ENCODE measurements at regions not wholly inside any gene's neighbourhood (a gene's known extent, or its start where the extent isn't known, plus 50 kb on each side); places are given as distances from the start of the nearest gene placed in this dataset.

DNA sequence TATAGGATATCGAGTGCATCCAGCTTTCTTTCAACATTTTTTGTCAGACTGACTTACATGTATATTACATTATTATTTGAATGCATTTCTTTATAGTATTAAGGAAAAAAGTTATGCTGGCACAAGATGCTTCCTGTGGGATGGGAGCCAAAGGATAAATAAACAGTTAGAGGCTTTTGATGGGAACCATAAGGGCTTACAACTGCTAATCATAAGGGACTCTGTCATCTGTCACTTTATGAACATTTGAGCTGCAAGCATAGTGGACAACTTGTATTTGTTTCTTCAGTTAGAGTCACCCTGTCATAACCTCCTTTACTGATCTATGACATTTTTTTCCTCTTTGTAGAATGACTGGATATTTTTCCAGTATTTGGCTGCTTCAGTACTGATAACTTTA lies 132.4 kb upstream of the CHORDC1 start:
- TF ChIP-seq, protein P1, sequence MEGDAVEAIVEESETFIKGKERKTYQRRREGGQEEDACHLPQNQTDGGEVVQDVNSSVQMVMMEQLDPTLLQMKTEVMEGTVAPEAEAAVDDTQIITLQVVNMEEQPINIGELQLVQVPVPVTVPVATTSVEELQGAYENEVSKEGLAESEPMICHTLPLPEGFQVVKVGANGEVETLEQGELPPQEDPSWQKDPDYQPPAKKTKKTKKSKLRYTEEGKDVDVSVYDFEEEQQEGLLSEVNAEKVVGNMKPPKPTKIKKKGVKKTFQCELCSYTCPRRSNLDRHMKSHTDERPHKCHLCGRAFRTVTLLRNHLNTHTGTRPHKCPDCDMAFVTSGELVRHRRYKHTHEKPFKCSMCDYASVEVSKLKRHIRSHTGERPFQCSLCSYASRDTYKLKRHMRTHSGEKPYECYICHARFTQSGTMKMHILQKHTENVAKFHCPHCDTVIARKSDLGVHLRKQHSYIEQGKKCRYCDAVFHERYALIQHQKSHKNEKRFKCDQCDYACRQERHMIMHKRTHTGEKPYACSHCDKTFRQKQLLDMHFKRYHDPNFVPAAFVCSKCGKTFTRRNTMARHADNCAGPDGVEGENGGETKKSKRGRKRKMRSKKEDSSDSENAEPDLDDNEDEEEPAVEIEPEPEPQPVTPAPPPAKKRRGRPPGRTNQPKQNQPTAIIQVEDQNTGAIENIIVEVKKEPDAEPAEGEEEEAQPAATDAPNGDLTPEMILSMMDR (IDR thresholded peaks at IDR 0.05): no peak
- no peaks in the 10 kb centered on the region for H3K27me3 ChIP-seq
- no peak overlapping the region for H3K27ac ChIP-seq
- intact Hi-C loops (cut with DNase I): no loop called here
- H3K36me3 ChIP-seq: no peaks in the 10 kb centered on the region
- no peaks in the 10 kb centered on the region for H3K4me1 ChIP-seq
- H3K9me3 ChIP-seq: no peaks in the 10 kb centered on the region
- no peak overlapping the region for H3K4me3 ChIP-seq
- DNase-seq (ENCODE audit: low spot score in 2 of 2): no peak

DNA sequence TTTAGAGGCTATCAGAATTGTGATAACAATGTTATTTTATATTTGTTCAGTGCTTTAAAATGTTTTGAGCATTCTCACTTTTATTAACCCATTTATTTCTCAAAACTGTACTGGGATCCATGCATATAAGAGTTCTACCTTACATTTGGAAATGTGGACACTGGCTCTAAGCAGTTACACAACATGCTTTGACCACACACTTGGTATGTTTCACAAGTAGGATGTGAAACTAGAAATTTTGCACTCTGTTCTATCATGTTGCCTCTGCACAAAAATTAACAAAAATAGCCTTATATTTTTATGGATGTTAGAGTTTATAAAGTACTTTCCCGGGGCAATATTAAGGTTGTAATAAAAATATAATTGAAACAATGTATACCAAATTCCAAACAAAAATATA lies 126.9 kb upstream of the CHORDC1 start:
- Histone ChIP-seq H3K27me3 (no peaks in the 10 kb centered on the region), H3K9me3 (no peaks in the 10 kb centered on the region), H3K36me3 (no peaks in the 10 kb centered on the region), H3K4me1 (no peaks in the 10 kb centered on the region), H3K27ac (no peak overlapping the region), H3K4me3 (no peak overlapping the region)
- TF ChIP-seq, protein P1 (IDR thresholded peaks at IDR 0.05): no peak
- intact Hi-C loops (cut with DNase I): no loop called here
- DNase-seq (ENCODE audit: low spot score in 2 of 2): no peak

DNA sequence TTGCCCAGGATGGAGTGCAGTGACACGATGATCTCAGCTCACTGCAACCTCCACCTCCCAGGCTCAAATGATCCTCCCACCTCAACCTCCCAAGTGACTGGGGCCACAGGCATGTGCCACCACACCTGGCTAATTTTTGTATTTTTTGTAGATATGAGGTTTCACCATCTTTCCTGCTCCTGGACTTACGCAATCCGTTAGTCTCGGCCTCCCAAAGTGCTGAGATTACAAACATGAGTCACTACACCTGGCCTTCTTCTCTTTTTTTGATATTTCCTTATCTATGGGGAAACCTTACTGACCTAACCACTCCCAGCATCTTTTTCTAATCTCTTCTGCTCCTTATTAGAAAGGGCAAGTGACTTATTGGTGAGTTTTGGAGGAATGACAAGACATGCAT lies 121.7 kb upstream of the CHORDC1 start:
- H3K9me3 ChIP-seq: no peaks in the 10 kb centered on the region
- no peak for DNase-seq (ENCODE audit: low spot score in 2 of 2)
- H3K36me3 ChIP-seq: no peaks in the 10 kb centered on the region
- no peak overlapping the region for H3K4me3 ChIP-seq
- intact Hi-C loops (cut with DNase I): no loop called here
- no peaks in the 10 kb centered on the region for H3K27me3 ChIP-seq
- no peak overlapping the region for H3K27ac ChIP-seq
- no peaks in the 10 kb centered on the region for H3K4me1 ChIP-seq
- TF ChIP-seq, protein P1 (IDR thresholded peaks at IDR 0.05): no peak

DNA sequence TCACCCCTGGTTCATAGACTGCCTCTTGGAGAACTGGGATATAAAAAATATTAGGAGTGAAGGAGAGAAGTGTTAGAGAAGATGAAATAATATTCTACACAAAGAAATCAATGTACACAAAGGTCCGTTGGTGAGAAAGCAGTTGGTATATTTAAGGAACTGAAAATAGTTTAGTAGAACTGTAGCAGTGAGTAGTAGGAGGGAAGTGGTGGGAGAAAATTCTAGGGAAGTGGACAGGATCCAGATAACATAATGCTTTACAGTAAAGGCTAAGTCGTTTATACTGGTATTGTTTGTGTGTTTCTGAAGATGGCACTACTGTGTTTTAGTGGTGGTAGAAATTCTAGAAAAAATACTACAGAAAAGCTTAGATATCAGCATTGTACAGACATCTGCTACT lies 120.8 kb upstream of the CHORDC1 start:
- Histone ChIP-seq H3K27ac (no peak overlapping the region), H3K9me3 (no peaks in the 10 kb centered on the region), H3K4me3 (no peak overlapping the region), H3K27me3 (no peaks in the 10 kb centered on the region), H3K36me3 (no peaks in the 10 kb centered on the region), H3K4me1 (no peaks in the 10 kb centered on the region)
- TF ChIP-seq, protein P1 (IDR thresholded peaks at IDR 0.05): no peak
- intact Hi-C loops (cut with DNase I): no loop called here
- no peak for DNase-seq (ENCODE audit: low spot score in 2 of 2)

DNA sequence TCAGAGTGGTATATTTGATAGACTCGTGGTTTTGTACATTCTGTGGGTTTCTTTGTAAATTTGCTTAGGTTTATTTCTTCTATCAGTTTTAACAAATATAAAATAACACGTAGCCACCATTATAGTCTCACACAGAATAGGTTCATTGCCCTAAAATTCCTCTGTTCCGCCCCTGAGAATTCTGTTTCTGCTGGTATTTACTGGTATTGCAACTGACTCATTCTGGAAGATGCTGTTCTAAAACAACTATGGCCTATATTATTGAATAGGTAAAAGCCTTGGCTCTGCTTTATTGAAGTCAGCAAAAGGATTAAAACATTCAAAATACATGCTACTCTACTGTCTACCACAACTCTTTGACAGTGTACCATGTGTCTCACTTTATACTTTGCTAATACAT lies 119.1 kb upstream of the CHORDC1 start:
- Histone ChIP-seq H3K9me3 (no peaks in the 10 kb centered on the region), H3K4me3 (no peak overlapping the region), H3K4me1 (no peaks in the 10 kb centered on the region), H3K27ac (no peak overlapping the region), H3K36me3 (no peaks in the 10 kb centered on the region), H3K27me3 (no peaks in the 10 kb centered on the region)
- no peak for DNase-seq (ENCODE audit: low spot score in 2 of 2)
- intact Hi-C loops (cut with DNase I): no loop called here
- TF ChIP-seq, protein P1 (IDR thresholded peaks at IDR 0.05): no peak

DNA sequence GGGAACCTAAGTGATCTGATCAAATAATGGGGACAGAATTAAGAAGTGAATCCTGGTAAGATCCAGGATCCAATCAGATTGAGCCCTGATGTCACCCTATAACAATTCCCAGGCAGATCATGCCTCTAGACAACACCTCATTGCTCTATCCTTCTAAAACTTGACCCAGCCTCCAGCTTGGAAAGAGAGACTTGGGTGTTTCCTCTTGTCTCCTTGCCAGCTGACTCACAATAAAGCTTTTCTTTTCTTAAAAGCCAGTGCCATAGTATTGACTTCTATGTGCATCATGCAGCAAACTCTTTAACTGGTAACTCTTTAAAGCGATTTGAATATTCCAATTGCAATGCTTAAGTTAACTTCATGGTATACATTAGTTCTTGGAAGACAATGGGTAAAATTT lies 109.6 kb upstream of the CHORDC1 start:
- no peak overlapping the region for H3K4me3 ChIP-seq
- H3K27ac ChIP-seq: no peak overlapping the region
- intact Hi-C loops (cut with DNase I): no loop called here
- no peaks in the 10 kb centered on the region for H3K27me3 ChIP-seq
- DNase-seq (ENCODE audit: low spot score in 2 of 2): no peak
- H3K9me3 ChIP-seq: no peaks in the 10 kb centered on the region
- H3K36me3 ChIP-seq: no peaks in the 10 kb centered on the region
- no peaks in the 10 kb centered on the region for H3K4me1 ChIP-seq
- TF ChIP-seq, protein P1 (IDR thresholded peaks at IDR 0.05): no peak

Measured in ascending aorta (tissue), 2 donors.